ENCODE measurements at regions not wholly inside any gene's neighbourhood (a gene's known extent, or its start where the extent isn't known, plus 50 kb on each side); places are given as distances from the start of the nearest gene placed in this dataset.

- no peaks in the 10 kb centered on the region for H3K27me3 ChIP-seq
- no peaks in the 10 kb centered on the region for H3K4me1 ChIP-seq
- H3K36me3 ChIP-seq: no peaks in the 10 kb centered on the region
- no peak for DNase-seq (ENCODE audit: extremely low spot score)
- peaks cover 0 to 19% (median 14%) of the 10 kb centered on the region in 4 donors for H3K9me3 ChIP-seq
- intact Hi-C loops (cut with DNase I): no loop called here
- 75% methylated on average over 1 of the region's 1 CpG for WGBS
- no peak overlapping the region for H3K4me3 ChIP-seq
- TF ChIP-seq, protein P1, sequence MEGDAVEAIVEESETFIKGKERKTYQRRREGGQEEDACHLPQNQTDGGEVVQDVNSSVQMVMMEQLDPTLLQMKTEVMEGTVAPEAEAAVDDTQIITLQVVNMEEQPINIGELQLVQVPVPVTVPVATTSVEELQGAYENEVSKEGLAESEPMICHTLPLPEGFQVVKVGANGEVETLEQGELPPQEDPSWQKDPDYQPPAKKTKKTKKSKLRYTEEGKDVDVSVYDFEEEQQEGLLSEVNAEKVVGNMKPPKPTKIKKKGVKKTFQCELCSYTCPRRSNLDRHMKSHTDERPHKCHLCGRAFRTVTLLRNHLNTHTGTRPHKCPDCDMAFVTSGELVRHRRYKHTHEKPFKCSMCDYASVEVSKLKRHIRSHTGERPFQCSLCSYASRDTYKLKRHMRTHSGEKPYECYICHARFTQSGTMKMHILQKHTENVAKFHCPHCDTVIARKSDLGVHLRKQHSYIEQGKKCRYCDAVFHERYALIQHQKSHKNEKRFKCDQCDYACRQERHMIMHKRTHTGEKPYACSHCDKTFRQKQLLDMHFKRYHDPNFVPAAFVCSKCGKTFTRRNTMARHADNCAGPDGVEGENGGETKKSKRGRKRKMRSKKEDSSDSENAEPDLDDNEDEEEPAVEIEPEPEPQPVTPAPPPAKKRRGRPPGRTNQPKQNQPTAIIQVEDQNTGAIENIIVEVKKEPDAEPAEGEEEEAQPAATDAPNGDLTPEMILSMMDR (IDR thresholded peaks at IDR 0.05): no peak
- no peak for TF ChIP-seq POLR2A (IDR thresholded peaks at IDR 0.05; ENCODE audit: low read depth)
- TF ChIP-seq EP300 (IDR thresholded peaks at IDR 0.05): no peak
- TF ChIP-seq POLR2AphosphoS5 (IDR thresholded peaks at IDR 0.05): no peak
- H3K27ac ChIP-seq (replicated peaks in 1 of 4): no peak overlapping the region
Observed at GRCh38 chr13:61756031-61756430, 340.4 kb upstream of the PCDH20 start.

DNA sequence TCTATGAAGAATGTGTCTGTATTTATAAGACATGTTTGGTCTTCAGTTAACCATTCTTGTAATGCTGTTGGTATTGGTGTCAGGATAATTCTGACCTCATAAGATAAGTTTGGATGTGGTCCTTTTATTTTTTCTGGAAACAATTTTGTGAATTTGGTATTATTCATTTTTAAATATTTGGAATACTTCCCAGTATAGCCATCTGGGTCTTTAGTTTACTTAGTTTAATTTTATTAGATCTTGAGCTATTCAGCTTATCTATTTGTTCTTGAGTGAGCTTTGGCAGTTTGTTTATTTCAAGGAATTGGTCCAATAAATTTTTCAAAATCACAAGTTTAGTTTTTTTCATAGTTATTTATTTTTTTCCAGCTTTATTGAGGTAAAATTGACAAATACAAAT lies 335.4 kb upstream of the PCDH20 start:
- no peak for TF ChIP-seq EP300 (IDR thresholded peaks at IDR 0.05)
- TF ChIP-seq, protein P1 (IDR thresholded peaks at IDR 0.05): no peak
- no peak for TF ChIP-seq POLR2AphosphoS5 (IDR thresholded peaks at IDR 0.05)
- no peak for TF ChIP-seq POLR2A (IDR thresholded peaks at IDR 0.05; ENCODE audit: low read depth)
- DNase-seq (ENCODE audit: extremely low spot score): no peak
- intact Hi-C loops (cut with DNase I): no loop called here
- H3K27ac ChIP-seq (replicated peaks in 1 of 4): no peak overlapping the region
- no peaks in the 10 kb centered on the region for H3K27me3 ChIP-seq
- H3K9me3 ChIP-seq: peaks cover 0 to 13% (median 5%) of the 10 kb centered on the region in 4 donors
- H3K4me1 ChIP-seq: no peaks in the 10 kb centered on the region
- no peak overlapping the region for H3K4me3 ChIP-seq
- no peaks in the 10 kb centered on the region for H3K36me3 ChIP-seq

DNA sequence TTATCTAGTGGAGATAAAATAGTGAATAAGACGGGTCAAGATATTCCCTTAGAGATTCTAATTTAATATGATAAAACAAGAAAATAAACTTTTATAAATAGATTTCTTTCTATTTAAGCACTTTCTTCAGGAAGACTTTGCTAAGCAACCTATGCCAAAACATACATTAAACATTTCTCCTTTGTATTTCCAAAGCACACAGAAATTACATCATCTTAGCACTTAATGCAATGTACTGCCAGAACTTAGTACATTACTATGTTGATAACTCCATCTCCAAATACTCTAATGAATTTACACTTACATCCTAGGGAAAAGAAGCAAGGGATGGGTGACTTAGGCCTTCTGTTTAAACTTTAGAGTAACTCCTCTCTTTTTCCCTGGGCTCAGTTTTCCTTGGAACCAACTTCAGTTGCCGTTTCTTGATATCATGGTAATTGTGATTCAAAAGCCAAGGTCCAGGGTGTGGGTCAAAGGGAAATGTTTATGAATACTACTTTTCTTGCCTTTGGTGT lies 322.6 kb upstream of the PCDH20 start:
- intact Hi-C loops (cut with DNase I): no loop called here
- 67% methylated on average over 2 of the region's 2 CpGs for WGBS
- no peaks in the 10 kb centered on the region for H3K9me3 ChIP-seq

GRCh38 chr13:61734683-61735082 lies 319.0 kb upstream of the PCDH20 start:
- WGBS: 81% methylated on average over 1 of the region's 1 CpG

More for the DNA sequence above, 322.6 kb upstream of the PCDH20 start:
- H3K4me1 ChIP-seq: no peaks in the 10 kb centered on the region
- TF ChIP-seq POLR2AphosphoS5 (IDR thresholded peaks at IDR 0.05) (no peak), EP300 (IDR thresholded peaks at IDR 0.05) (no peak), POLR2A (IDR thresholded peaks at IDR 0.05; ENCODE audit: low read depth) (no peak)
- H3K4me3 ChIP-seq: no peak overlapping the region
- H3K36me3 ChIP-seq: no peaks in the 10 kb centered on the region
- H3K27ac ChIP-seq (replicated peaks in 1 of 4): no peak overlapping the region
- DNase-seq (ENCODE audit: extremely low spot score): no peak
- H3K27me3 ChIP-seq: no peaks in the 10 kb centered on the region

DNA sequence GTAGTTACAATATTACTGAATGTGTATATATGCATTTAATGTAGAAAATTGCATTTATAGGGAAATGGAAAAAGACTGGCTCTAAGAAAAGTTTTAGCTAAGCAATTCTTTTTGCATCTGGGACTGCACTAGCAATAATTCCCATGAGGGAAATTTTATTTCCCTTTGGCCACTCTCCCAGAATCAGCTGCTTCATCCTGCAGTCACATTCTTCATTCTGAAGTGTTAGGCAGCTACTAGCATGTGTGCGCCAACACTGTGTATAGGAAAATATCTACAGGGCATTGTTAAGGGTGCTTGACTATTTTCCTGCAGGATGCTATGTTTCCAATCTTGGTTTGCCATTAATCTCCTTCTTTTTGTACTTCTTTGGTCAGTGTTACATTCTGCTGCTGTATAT lies 312.8 kb upstream of the PCDH20 start:
- TF ChIP-seq, protein P1 (IDR thresholded peaks at IDR 0.05): no peak
- TF ChIP-seq POLR2A (IDR thresholded peaks at IDR 0.05; ENCODE audit: low read depth) (no peak), POLR2AphosphoS5 (IDR thresholded peaks at IDR 0.05) (no peak), EP300 (IDR thresholded peaks at IDR 0.05) (no peak)
- H3K36me3 ChIP-seq: no peaks in the 10 kb centered on the region
- no peaks in the 10 kb centered on the region for H3K9me3 ChIP-seq
- peaks cover 0 to 16% (median 13%) of the 10 kb centered on the region in 4 donors for H3K4me1 ChIP-seq
- 18% methylated on average over 1 of the region's 1 CpG for WGBS
- no peak overlapping the region for H3K4me3 ChIP-seq
- no peaks in the 10 kb centered on the region for H3K27me3 ChIP-seq
- intact Hi-C loops (cut with DNase I): no loop called here
- no peak overlapping the region for H3K27ac ChIP-seq (replicated peaks in 1 of 4)
- no peak for DNase-seq (ENCODE audit: extremely low spot score)

More at GRCh38 chr13:61734683-61735082, 319.0 kb upstream of the PCDH20 start:
- H3K27me3 ChIP-seq: no peaks in the 10 kb centered on the region
- DNase-seq (ENCODE audit: extremely low spot score): no peak
- TF ChIP-seq POLR2A (IDR thresholded peaks at IDR 0.05; ENCODE audit: low read depth) (no peak), EP300 (IDR thresholded peaks at IDR 0.05) (no peak), POLR2AphosphoS5 (IDR thresholded peaks at IDR 0.05) (no peak)
- TF ChIP-seq, protein P1 (IDR thresholded peaks at IDR 0.05): no peak
- intact Hi-C loops (cut with DNase I): no loop called here
- H3K4me1 ChIP-seq: no peaks in the 10 kb centered on the region
- H3K36me3 ChIP-seq: no peaks in the 10 kb centered on the region
- no peaks in the 10 kb centered on the region for H3K9me3 ChIP-seq
- H3K4me3 ChIP-seq: no peak overlapping the region
- no peak overlapping the region for H3K27ac ChIP-seq (replicated peaks in 1 of 4)

Measured in esophagus muscularis mucosa (tissue), 4 donors.